ENCODE measurements at regions not wholly inside any gene's neighbourhood (a gene's known extent, or its start where the extent isn't known, plus 50 kb on each side); places are given as distances from the start of the nearest gene placed in this dataset.

- intact Hi-C loops (cut with DNase I): no loop called here
- H3K9ac ChIP-seq (ENCODE audit: low read depth in 2 of 2, low read length in 2 of 2): no peak overlapping the region
- H3K4me1 ChIP-seq: no peaks in the 10 kb centered on the region
- H3K36me3 ChIP-seq: no peaks in the 10 kb centered on the region
- no peaks in the 10 kb centered on the region for H3K9me3 ChIP-seq
- no peaks in the 10 kb centered on the region for H3K27me3 ChIP-seq
- H3K4me3 ChIP-seq: no peak overlapping the region
- DNase-seq: no peak
- H3K27ac ChIP-seq: no peak overlapping the region
- no peak for TF ChIP-seq CTCF (IDR thresholded peaks at IDR 0.05)
Measured at GRCh38 chr7:69259445-69259844, 338.8 kb upstream of the AUTS2 start.

DNA sequence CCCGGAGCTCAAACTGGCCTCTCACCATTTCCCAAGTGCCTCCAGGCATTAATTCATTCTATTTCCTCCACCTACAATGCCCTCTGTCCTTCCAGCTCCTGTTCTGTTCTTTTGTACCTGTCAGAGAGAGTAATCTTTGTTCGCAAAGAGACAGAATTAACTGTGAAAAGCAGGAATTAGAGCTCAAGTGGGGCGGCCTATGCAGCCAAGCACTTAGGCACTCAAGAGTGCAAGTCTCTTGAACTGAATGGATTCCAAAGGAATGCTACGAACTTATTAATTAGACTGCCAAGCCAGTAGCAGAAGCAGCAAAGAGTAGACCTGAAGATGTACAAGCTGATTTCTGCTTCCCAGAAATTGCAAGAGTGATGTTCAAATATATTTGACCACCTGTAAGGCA lies 338.3 kb upstream of the AUTS2 start:
- H3K9ac ChIP-seq (ENCODE audit: low read depth in 2 of 2, low read length in 2 of 2): no peak overlapping the region
- intact Hi-C loops (cut with DNase I): no loop called here
- no peaks in the 10 kb centered on the region for H3K9me3 ChIP-seq
- no peaks in the 10 kb centered on the region for H3K4me1 ChIP-seq
- H3K27ac ChIP-seq: no peak overlapping the region
- no peak for DNase-seq
- H3K27me3 ChIP-seq: no peaks in the 10 kb centered on the region
- TF ChIP-seq CTCF (IDR thresholded peaks at IDR 0.05): no peak
- H3K36me3 ChIP-seq: no peaks in the 10 kb centered on the region
- H3K4me3 ChIP-seq: no peak overlapping the region

GRCh38 chr7:69263550-69263949 lies 334.7 kb upstream of the AUTS2 start:
- H3K27ac ChIP-seq: no peak overlapping the region
- TF ChIP-seq CTCF (IDR thresholded peaks at IDR 0.05): no peak
- DNase-seq: no peak
- H3K27me3 ChIP-seq: no peaks in the 10 kb centered on the region
- no peaks in the 10 kb centered on the region for H3K4me1 ChIP-seq
- intact Hi-C loops (cut with DNase I): no loop called here
- H3K9ac ChIP-seq (ENCODE audit: low read depth in 2 of 2, low read length in 2 of 2): no peak overlapping the region
- no peak overlapping the region for H3K4me3 ChIP-seq
- H3K36me3 ChIP-seq: no peaks in the 10 kb centered on the region
- no peaks in the 10 kb centered on the region for H3K9me3 ChIP-seq

GRCh38 chr7:69269806-69270205 lies 328.5 kb upstream of the AUTS2 start:
- TF ChIP-seq CTCF (IDR thresholded peaks at IDR 0.05): no peak
- Histone ChIP-seq H3K27me3 (no peaks in the 10 kb centered on the region), H3K4me1 (no peaks in the 10 kb centered on the region), H3K9ac (ENCODE audit: low read depth in 2 of 2, low read length in 2 of 2) (no peak overlapping the region), H3K27ac (no peak overlapping the region), H3K4me3 (no peak overlapping the region), H3K9me3 (no peaks in the 10 kb centered on the region), H3K36me3 (no peaks in the 10 kb centered on the region)
- no peak for DNase-seq
- intact Hi-C loops (cut with DNase I): no loop called here

- intact Hi-C loops (cut with DNase I): no loop called here
- no peaks in the 10 kb centered on the region for H3K27me3 ChIP-seq
- H3K9ac ChIP-seq (ENCODE audit: low read depth in 2 of 2, low read length in 2 of 2): no peak overlapping the region
- no peak for DNase-seq
- no peaks in the 10 kb centered on the region for H3K4me1 ChIP-seq
- H3K4me3 ChIP-seq: no peak overlapping the region
- no peak overlapping the region for H3K27ac ChIP-seq
- no peaks in the 10 kb centered on the region for H3K9me3 ChIP-seq
- TF ChIP-seq CTCF (IDR thresholded peaks at IDR 0.05): no peak
- H3K36me3 ChIP-seq: no peaks in the 10 kb centered on the region
Measured at GRCh38 chr7:69272101-69272500, 326.2 kb upstream of the AUTS2 start.

Measured in colonic mucosa (tissue), 4 donors.